H9 (cell line): ENCODE measurements at regions not wholly inside any gene's neighbourhood (a gene's known extent, or its start where the extent isn't known, plus 50 kb on each side); places are given as distances from the start of the nearest gene placed in this dataset.

ENCODE experiments used
- DNase-seq: peaks from one replicate; pipeline ENCODE4 v3.0.0-alpha.2; 2017
- H2AFZ ChIP-seq: one replicate; pipeline ENCODE4 v1.6.1; 2013; ENCODE audit warnings: mild to moderate bottlenecking, low read length, control low read depth, moderate library complexity
- H2AK5ac ChIP-seq: 2 replicates; pipeline ENCODE4 v1.6.1; 2013; ENCODE audit warnings: low read length, control low read depth, mixed read lengths; ENCODE audit not compliant: insufficient read length
- H2BK120ac ChIP-seq: one replicate; pipeline ENCODE4 v1.6.1; 2013; ENCODE audit warnings: low read depth, mild to moderate bottlenecking, low read length, control low read depth, inconsistent platforms; ENCODE audit not compliant: poor library complexity, severe bottlenecking
- H2BK12ac ChIP-seq: 2 replicates; pipeline ENCODE4 v1.6.1; 2013; ENCODE audit warnings: low read length, control low read depth, mixed read lengths, low read depth; ENCODE audit not compliant: insufficient read length
- H2BK15ac ChIP-seq: 2 replicates; pipeline ENCODE4 v1.6.1; 2013; ENCODE audit warnings: low read depth, low read length, control low read depth
- H2BK20ac ChIP-seq: one replicate; pipeline ENCODE4 v1.6.1; 2013; ENCODE audit warnings: low read depth, mild to moderate bottlenecking, low read length, control low read depth, inconsistent platforms; ENCODE audit not compliant: poor library complexity, severe bottlenecking
- H2BK5ac ChIP-seq: 2 replicates; pipeline ENCODE4 v1.6.1; 2013; ENCODE audit warnings: low read length, control low read depth, mixed read lengths; ENCODE audit not compliant: insufficient read length
- H3K14ac ChIP-seq: 2 replicates; pipeline ENCODE4 v1.6.1; 2013; ENCODE audit warnings: low read length, control low read depth; ENCODE audit not compliant: insufficient read depth
- H3K18ac ChIP-seq: 2 replicates; pipeline ENCODE4 v1.6.1; 2013; ENCODE audit warnings: low read depth, mild to moderate bottlenecking, mixed read lengths, low read length, control low read depth; ENCODE audit not compliant: insufficient read length
- H3K23ac ChIP-seq: 2 replicates; pipeline ENCODE4 v1.6.1; 2013; ENCODE audit warnings: low read length, control low read depth, mixed read lengths, low read depth; ENCODE audit not compliant: insufficient read length
- H3K23me2 ChIP-seq: 2 replicates; pipeline ENCODE4 v1.6.1; 2013; ENCODE audit warnings: low read depth, mild to moderate bottlenecking, mixed read lengths, low read length, control low read depth; ENCODE audit not compliant: insufficient read length, poor library complexity, severe bottlenecking
- H3K27ac ChIP-seq: 2 replicates; pipeline ENCODE4 v1.5.1; 2013; ENCODE audit warnings: low read length, control low read depth, mixed read lengths, low read depth; ENCODE audit not compliant: insufficient read length
- H3K27me3 ChIP-seq: 2 replicates; pipeline ENCODE4 v1.6.1; 2013; ENCODE audit warnings: low read length, control low read depth, inconsistent platforms; ENCODE audit not compliant: insufficient read depth
- H3K4ac ChIP-seq: 2 replicates; pipeline ENCODE4 v1.6.1; 2013; ENCODE audit warnings: low read depth, mild to moderate bottlenecking, control low read depth, inconsistent platforms, low read length, moderate library complexity
- H3K4me1 ChIP-seq: 2 replicates; pipeline ENCODE4 v1.6.1; 2013; ENCODE audit warnings: low read length, control low read depth, inconsistent platforms; ENCODE audit not compliant: insufficient read depth
- H3K4me2 ChIP-seq: 2 replicates; pipeline ENCODE4 v1.6.1; 2013; ENCODE audit warnings: low read length, control low read depth, mixed read lengths; ENCODE audit not compliant: insufficient read length, insufficient read depth
- H3K56ac ChIP-seq: 2 replicates; pipeline ENCODE4 v1.6.1; 2013; ENCODE audit warnings: low read depth, mild to moderate bottlenecking, mixed read lengths, low read length, control low read depth; ENCODE audit not compliant: insufficient read length
- H3K79me1 ChIP-seq: 2 replicates; pipeline ENCODE4 v1.6.1; 2013; ENCODE audit warnings: low read depth, mild to moderate bottlenecking, moderate library complexity, low read length, control low read depth, inconsistent platforms; ENCODE audit not compliant: insufficient read depth, poor library complexity, severe bottlenecking
- H3K79me2 ChIP-seq: 2 replicates; pipeline ENCODE4 v1.6.1; 2013; ENCODE audit warnings: low read length, control low read depth, inconsistent platforms; ENCODE audit not compliant: insufficient read depth
- H3K9ac ChIP-seq: 2 replicates; pipeline ENCODE4 v1.6.1; 2013; ENCODE audit warnings: low read length, control low read depth, mixed read lengths; ENCODE audit not compliant: insufficient read length; ENCODE audit errors: extremely low read depth
- H3K9me3 ChIP-seq: one replicate; pipeline ENCODE4 v1.6.1; 2013; ENCODE audit warnings: low read depth, low read length, inconsistent platforms; ENCODE audit not compliant: control insufficient read depth
- H3T11ph ChIP-seq: one replicate; pipeline ENCODE4 v1.6.1; 2013; ENCODE audit warnings: mild to moderate bottlenecking, low read length, control low read depth, inconsistent platforms
- H4K20me1 ChIP-seq: one replicate; pipeline ENCODE4 v1.6.1; 2013; ENCODE audit not compliant: control insufficient read depth, insufficient read length, insufficient read depth
- H4K5ac ChIP-seq: 2 replicates; pipeline ENCODE4 v1.6.1; 2013; ENCODE audit warnings: low read depth, mild to moderate bottlenecking, mixed read lengths, low read length, control low read depth; ENCODE audit not compliant: insufficient read length
- H4K8ac ChIP-seq: replicated peaks from 2 replicates; pipeline ENCODE4 v1.6.1; 2013; ENCODE audit warnings: low read length, control low read depth, mixed read lengths, low read depth; ENCODE audit not compliant: insufficient read length
- H4K91ac ChIP-seq: 2 replicates; pipeline ENCODE4 v1.6.1; 2013; ENCODE audit warnings: low read depth, mild to moderate bottlenecking, moderate library complexity, mixed read lengths, low read length, control low read depth; ENCODE audit not compliant: insufficient read length
- H3K27ac Mint-ChIP-seq, 3 experiments: 2 replicates in 2 of 3; 3 replicates in 1 of 3; pipeline ENCODE4 v1.8.0; 2020 to 2021; ENCODE audit warnings: mixed read lengths in 3 of 3, mild to moderate bottlenecking in 1 of 3, moderate library complexity in 1 of 3
- H3K27me3 Mint-ChIP-seq: 2 replicates; pipeline ENCODE4 v1.8.0; 2021; ENCODE audit warnings: low read depth, mild to moderate bottlenecking, moderate library complexity, mixed read lengths
- H3K36me3 Mint-ChIP-seq, 3 experiments: 2 replicates in 2 of 3; 3 replicates in 1 of 3; pipeline ENCODE4 v1.8.0; 2020 to 2021; ENCODE audit warnings: low read depth in 3 of 3, mixed read lengths in 3 of 3; ENCODE audit not compliant: insufficient read depth in 1 of 3
- H3K4me1 Mint-ChIP-seq, 2 experiments: 2 replicates each; pipeline ENCODE4 v1.8.0; 2020; ENCODE audit warnings: mixed read lengths in 2 of 2
- H3K4me3 Mint-ChIP-seq, 2 experiments: 2 replicates in 1 of 2; 3 replicates in 1 of 2; pipeline ENCODE4 v1.8.0; 2020 to 2021; ENCODE audit warnings: mild to moderate bottlenecking in 2 of 2, mixed read lengths in 2 of 2, moderate library complexity in 1 of 2
- H3K9me3 Mint-ChIP-seq, 2 experiments: 2 replicates in 1 of 2; 3 replicates in 1 of 2; pipeline ENCODE4 v1.8.0; 2020; ENCODE audit warnings: mild to moderate bottlenecking in 2 of 2, mixed read lengths in 2 of 2, moderate library complexity in 1 of 2
- CTCF ChIP-seq: fragments of 200-600 bp; sonication (generic); conservative IDR thresholded peaks from 3 replicates; pipeline ENCODE4 v1.8.0; 2021; ENCODE audit warnings: antibody characterized with exemption, mild to moderate bottlenecking
- WGBS: extraction: QIAGEN DNeasy Blood & Tissue Kit; methylation state at CpG from one replicate; pipeline ENCODE4 v1.1.7; 2013; ENCODE audit warnings: missing lambda C conversion rate, low lambda C conversion rate, mixed read lengths; ENCODE audit not compliant: insufficient read length; ENCODE audit errors: extremely low coverage; 5-methylcytosine and 5-hydroxymethylcytosine counted together

DNA sequence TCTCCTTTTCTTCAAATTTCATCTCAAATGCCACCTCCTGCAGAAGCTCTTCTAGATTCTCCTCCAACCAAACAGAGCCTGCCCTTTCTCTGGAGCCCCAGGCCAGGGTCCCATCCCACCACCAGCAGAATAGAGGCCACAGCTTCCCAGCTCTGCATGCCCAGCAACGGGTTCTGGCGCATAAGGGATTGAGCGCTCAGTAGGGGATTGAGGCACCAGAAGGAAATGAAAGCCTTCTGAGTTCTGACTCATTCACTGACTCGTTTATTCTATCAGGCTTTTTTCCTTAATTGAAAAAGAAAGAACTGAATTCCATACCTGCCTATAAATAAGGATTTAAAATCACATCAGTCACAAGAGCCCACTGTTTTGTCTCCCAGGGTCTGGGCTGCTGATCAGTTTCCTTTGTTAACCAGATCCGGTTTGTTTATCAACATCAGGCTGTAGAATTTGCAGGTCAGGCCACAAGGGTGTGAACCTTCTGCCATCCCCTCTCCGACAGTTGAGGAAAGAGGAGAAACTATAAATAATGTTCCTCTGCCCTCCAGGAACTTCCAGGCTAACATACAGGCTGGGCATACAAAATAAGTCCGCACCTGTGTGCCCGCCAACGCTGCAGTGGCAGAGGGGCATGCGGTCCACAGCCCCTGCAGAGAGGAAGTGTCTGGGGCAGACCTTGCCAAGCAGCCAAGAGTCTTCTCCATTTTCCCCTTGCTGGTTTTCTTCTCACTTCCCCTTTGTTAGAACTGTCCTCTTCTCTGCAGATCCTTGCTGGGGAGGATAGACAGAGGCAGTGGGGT lies 63.5 kb upstream of the PRDM11 start:
- DNase-seq = no peak
- Histone ChIP-seq H2AK5ac (no peak overlapping the region), H2BK20ac (no peak overlapping the region), H2BK120ac (no peak overlapping the region), H2AFZ (no peak overlapping the region), H3T11ph (no peak overlapping the region), H2BK12ac (no peak overlapping the region), H3K27me3 (no peaks in the 10 kb centered on the region), H3K79me2 (no peaks in the 10 kb centered on the region), H3K56ac (no peak overlapping the region), H3K79me1 (no peaks in the 10 kb centered on the region), H4K20me1 (no peaks in the 10 kb centered on the region), H4K8ac (no peak overlapping the region), H4K91ac (no peak overlapping the region), H3K18ac (no peak overlapping the region), H2BK5ac (no peak overlapping the region), H3K9me3 (no peaks in the 10 kb centered on the region), H3K23me2 (no peaks in the 10 kb centered on the region), H3K4ac (no peak overlapping the region), H4K5ac (no peak overlapping the region), H2BK15ac (no peak overlapping the region), H3K4me1 (peaks cover 19% of the 10 kb centered on the region; the same call in 1 of the 2 replicates), H3K9ac (no peak overlapping the region), H3K14ac (no peak overlapping the region), H3K23ac (no peak overlapping the region), H3K4me2 (no peak overlapping the region), H3K27ac (no peak overlapping the region)
- H3K9me3 Mint-ChIP-seq = no peaks in the 10 kb centered on the region; a peak in 2 of 5 replicates
- peaks cover 8% of the 10 kb centered on the region for H3K27me3 Mint-ChIP-seq
- H3K36me3 Mint-ChIP-seq = peaks cover 0 to 3% (median 0%) of the 10 kb centered on the region in 3 experiments; a peak in 1 of 7 replicates
- peak overlapping the region in 1 of 2 experiments; percentile 6; a peak in 2 of 5 replicates for H3K4me3 Mint-ChIP-seq
- H3K4me1 Mint-ChIP-seq = peaks cover 72 to 89% of the 10 kb centered on the region in 2 experiments
- TF ChIP-seq CTCF = no peak
- no CpG with 5 or more reads among the region's 10 CpGs for WGBS
- peak overlapping the region in 2 of 3 experiments; percentile 4 to 28; a peak in 5 of 7 replicates for H3K27ac Mint-ChIP-seq
